H9 (cell line): ENCODE measurements at regions not wholly inside any gene's neighbourhood (a gene's known extent, or its start where the extent isn't known, plus 50 kb on each side); places are given as distances from the start of the nearest gene placed in this dataset.

Experiments used
- DNase-seq: peaks from one replicate; pipeline ENCODE4 v3.0.0-alpha.2; 2017
- H2AFZ ChIP-seq: one replicate; pipeline ENCODE4 v1.6.1; 2013; ENCODE audit warnings: mild to moderate bottlenecking, low read length, control low read depth, moderate library complexity
- H2AK5ac ChIP-seq: 2 replicates; pipeline ENCODE4 v1.6.1; 2013; ENCODE audit warnings: low read length, control low read depth, mixed read lengths; ENCODE audit not compliant: insufficient read length
- H2BK120ac ChIP-seq: one replicate; pipeline ENCODE4 v1.6.1; 2013; ENCODE audit warnings: low read depth, mild to moderate bottlenecking, low read length, control low read depth, inconsistent platforms; ENCODE audit not compliant: poor library complexity, severe bottlenecking
- H2BK12ac ChIP-seq: 2 replicates; pipeline ENCODE4 v1.6.1; 2013; ENCODE audit warnings: low read length, control low read depth, mixed read lengths, low read depth; ENCODE audit not compliant: insufficient read length
- H2BK15ac ChIP-seq: 2 replicates; pipeline ENCODE4 v1.6.1; 2013; ENCODE audit warnings: low read depth, low read length, control low read depth
- H2BK20ac ChIP-seq: one replicate; pipeline ENCODE4 v1.6.1; 2013; ENCODE audit warnings: low read depth, mild to moderate bottlenecking, low read length, control low read depth, inconsistent platforms; ENCODE audit not compliant: poor library complexity, severe bottlenecking
- H2BK5ac ChIP-seq: 2 replicates; pipeline ENCODE4 v1.6.1; 2013; ENCODE audit warnings: low read length, control low read depth, mixed read lengths; ENCODE audit not compliant: insufficient read length
- H3K14ac ChIP-seq: 2 replicates; pipeline ENCODE4 v1.6.1; 2013; ENCODE audit warnings: low read length, control low read depth; ENCODE audit not compliant: insufficient read depth
- H3K18ac ChIP-seq: 2 replicates; pipeline ENCODE4 v1.6.1; 2013; ENCODE audit warnings: low read depth, mild to moderate bottlenecking, mixed read lengths, low read length, control low read depth; ENCODE audit not compliant: insufficient read length
- H3K23ac ChIP-seq: 2 replicates; pipeline ENCODE4 v1.6.1; 2013; ENCODE audit warnings: low read length, control low read depth, mixed read lengths, low read depth; ENCODE audit not compliant: insufficient read length
- H3K23me2 ChIP-seq: 2 replicates; pipeline ENCODE4 v1.6.1; 2013; ENCODE audit warnings: low read depth, mild to moderate bottlenecking, mixed read lengths, low read length, control low read depth; ENCODE audit not compliant: insufficient read length, poor library complexity, severe bottlenecking
- H3K27ac ChIP-seq: 2 replicates; pipeline ENCODE4 v1.5.1; 2013; ENCODE audit warnings: low read length, control low read depth, mixed read lengths, low read depth; ENCODE audit not compliant: insufficient read length
- H3K27me3 ChIP-seq: 2 replicates; pipeline ENCODE4 v1.6.1; 2013; ENCODE audit warnings: low read length, control low read depth, inconsistent platforms; ENCODE audit not compliant: insufficient read depth
- H3K4ac ChIP-seq: 2 replicates; pipeline ENCODE4 v1.6.1; 2013; ENCODE audit warnings: low read depth, mild to moderate bottlenecking, control low read depth, inconsistent platforms, low read length, moderate library complexity
- H3K4me1 ChIP-seq: 2 replicates; pipeline ENCODE4 v1.6.1; 2013; ENCODE audit warnings: low read length, control low read depth, inconsistent platforms; ENCODE audit not compliant: insufficient read depth
- H3K4me2 ChIP-seq: 2 replicates; pipeline ENCODE4 v1.6.1; 2013; ENCODE audit warnings: low read length, control low read depth, mixed read lengths; ENCODE audit not compliant: insufficient read length, insufficient read depth
- H3K56ac ChIP-seq: 2 replicates; pipeline ENCODE4 v1.6.1; 2013; ENCODE audit warnings: low read depth, mild to moderate bottlenecking, mixed read lengths, low read length, control low read depth; ENCODE audit not compliant: insufficient read length
- H3K79me1 ChIP-seq: 2 replicates; pipeline ENCODE4 v1.6.1; 2013; ENCODE audit warnings: low read depth, mild to moderate bottlenecking, moderate library complexity, low read length, control low read depth, inconsistent platforms; ENCODE audit not compliant: insufficient read depth, poor library complexity, severe bottlenecking
- H3K79me2 ChIP-seq: 2 replicates; pipeline ENCODE4 v1.6.1; 2013; ENCODE audit warnings: low read length, control low read depth, inconsistent platforms; ENCODE audit not compliant: insufficient read depth
- H3K9ac ChIP-seq: 2 replicates; pipeline ENCODE4 v1.6.1; 2013; ENCODE audit warnings: low read length, control low read depth, mixed read lengths; ENCODE audit not compliant: insufficient read length; ENCODE audit errors: extremely low read depth
- H3K9me3 ChIP-seq: one replicate; pipeline ENCODE4 v1.6.1; 2013; ENCODE audit warnings: low read depth, low read length, inconsistent platforms; ENCODE audit not compliant: control insufficient read depth
- H3T11ph ChIP-seq: one replicate; pipeline ENCODE4 v1.6.1; 2013; ENCODE audit warnings: mild to moderate bottlenecking, low read length, control low read depth, inconsistent platforms
- H4K20me1 ChIP-seq: one replicate; pipeline ENCODE4 v1.6.1; 2013; ENCODE audit not compliant: control insufficient read depth, insufficient read length, insufficient read depth
- H4K5ac ChIP-seq: 2 replicates; pipeline ENCODE4 v1.6.1; 2013; ENCODE audit warnings: low read depth, mild to moderate bottlenecking, mixed read lengths, low read length, control low read depth; ENCODE audit not compliant: insufficient read length
- H4K8ac ChIP-seq: replicated peaks from 2 replicates; pipeline ENCODE4 v1.6.1; 2013; ENCODE audit warnings: low read length, control low read depth, mixed read lengths, low read depth; ENCODE audit not compliant: insufficient read length
- H4K91ac ChIP-seq: 2 replicates; pipeline ENCODE4 v1.6.1; 2013; ENCODE audit warnings: low read depth, mild to moderate bottlenecking, moderate library complexity, mixed read lengths, low read length, control low read depth; ENCODE audit not compliant: insufficient read length
- H3K27ac Mint-ChIP-seq, 3 experiments: 2 replicates in 2 of 3; 3 replicates in 1 of 3; pipeline ENCODE4 v1.8.0; 2020 to 2021; ENCODE audit warnings: mixed read lengths in 3 of 3, mild to moderate bottlenecking in 1 of 3, moderate library complexity in 1 of 3
- H3K27me3 Mint-ChIP-seq: 2 replicates; pipeline ENCODE4 v1.8.0; 2021; ENCODE audit warnings: low read depth, mild to moderate bottlenecking, moderate library complexity, mixed read lengths
- H3K36me3 Mint-ChIP-seq, 3 experiments: 2 replicates in 2 of 3; 3 replicates in 1 of 3; pipeline ENCODE4 v1.8.0; 2020 to 2021; ENCODE audit warnings: low read depth in 3 of 3, mixed read lengths in 3 of 3; ENCODE audit not compliant: insufficient read depth in 1 of 3
- H3K4me1 Mint-ChIP-seq, 2 experiments: 2 replicates each; pipeline ENCODE4 v1.8.0; 2020; ENCODE audit warnings: mixed read lengths in 2 of 2
- H3K4me3 Mint-ChIP-seq, 2 experiments: 2 replicates in 1 of 2; 3 replicates in 1 of 2; pipeline ENCODE4 v1.8.0; 2020 to 2021; ENCODE audit warnings: mild to moderate bottlenecking in 2 of 2, mixed read lengths in 2 of 2, moderate library complexity in 1 of 2
- H3K9me3 Mint-ChIP-seq, 2 experiments: 2 replicates in 1 of 2; 3 replicates in 1 of 2; pipeline ENCODE4 v1.8.0; 2020; ENCODE audit warnings: mild to moderate bottlenecking in 2 of 2, mixed read lengths in 2 of 2, moderate library complexity in 1 of 2
- CTCF ChIP-seq: fragments of 200-600 bp; sonication (generic); conservative IDR thresholded peaks from 3 replicates; pipeline ENCODE4 v1.8.0; 2021; ENCODE audit warnings: antibody characterized with exemption, mild to moderate bottlenecking
- WGBS: extraction: QIAGEN DNeasy Blood & Tissue Kit; methylation state at CpG from one replicate; pipeline ENCODE4 v1.1.7; 2013; ENCODE audit warnings: missing lambda C conversion rate, low lambda C conversion rate, mixed read lengths; ENCODE audit not compliant: insufficient read length; ENCODE audit errors: extremely low coverage; 5-methylcytosine and 5-hydroxymethylcytosine counted together

DNA sequence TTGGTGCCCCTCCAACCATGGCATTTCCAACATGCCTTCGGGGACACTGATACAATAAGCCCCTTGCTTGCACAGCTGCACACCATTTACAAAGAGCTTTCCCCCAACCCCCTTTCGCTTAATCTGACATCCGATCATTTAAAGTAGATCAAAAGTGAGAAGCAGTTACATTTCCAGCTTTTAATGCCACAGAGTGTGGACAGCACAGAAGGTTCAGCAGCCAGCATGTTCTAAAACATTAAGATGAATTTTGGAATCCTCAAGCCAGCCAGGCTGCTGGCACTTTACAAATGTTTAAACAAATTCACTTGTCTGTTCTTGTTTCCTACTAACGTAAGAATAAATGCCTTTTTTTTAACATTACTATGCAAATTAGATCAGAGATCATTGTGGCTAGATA lies 284.4 kb upstream of the LDB2 start:
- Mint-ChIP-seq H3K9me3 (no peaks in the 10 kb centered on the region), H3K36me3 (no peaks in the 10 kb centered on the region), H3K4me3 (no peak overlapping the region), H3K4me1 (peaks cover 21 to 22% of the 10 kb centered on the region in 2 experiments), H3K27ac (no peak overlapping the region; a peak in 1 of 7 replicates), H3K27me3 (peaks cover 3% of the 10 kb centered on the region; the same call in 1 of the 2 replicates)
- no peaks in the 10 kb centered on the region for H3K23me2 ChIP-seq
- no peak for DNase-seq
- no peak overlapping the region for H4K5ac ChIP-seq
- H2BK5ac ChIP-seq, result no peak overlapping the region
- H2BK15ac ChIP-seq, result no peak overlapping the region
- H3K79me2 ChIP-seq, result no peaks in the 10 kb centered on the region
- no peak overlapping the region for H2BK120ac ChIP-seq
- H3K27ac ChIP-seq, result no peak overlapping the region
- no peak overlapping the region for H3K14ac ChIP-seq
- no peak overlapping the region for H3K9ac ChIP-seq
- H3K27me3 ChIP-seq, result no peaks in the 10 kb centered on the region
- H2BK20ac ChIP-seq, result no peak overlapping the region
- H3K4me2 ChIP-seq, result no peak overlapping the region
- H3K4ac ChIP-seq, result no peak overlapping the region
- no peak overlapping the region for H4K8ac ChIP-seq
- H3K9me3 ChIP-seq, result no peaks in the 10 kb centered on the region
- WGBS, result no CpG with 5 or more reads among the region's 4 CpGs
- H3T11ph ChIP-seq, result no peak overlapping the region
- peaks cover 6% of the 10 kb centered on the region for H3K4me1 ChIP-seq
- no peak overlapping the region for H3K18ac ChIP-seq
- H2AFZ ChIP-seq, result no peak overlapping the region
- H3K56ac ChIP-seq, result no peak overlapping the region
- no peaks in the 10 kb centered on the region for H4K20me1 ChIP-seq
- H2BK12ac ChIP-seq, result no peak overlapping the region
- TF ChIP-seq CTCF, result no peak
- no peak overlapping the region for H2AK5ac ChIP-seq
- H3K79me1 ChIP-seq, result no peaks in the 10 kb centered on the region
- H3K23ac ChIP-seq, result no peak overlapping the region
- no peak overlapping the region for H4K91ac ChIP-seq
